ENCODE measurements at regions not wholly inside any gene's neighbourhood (a gene's known extent, or its start where the extent isn't known, plus 50 kb on each side); places are given as distances from the start of the nearest gene placed in this dataset.

DNA sequence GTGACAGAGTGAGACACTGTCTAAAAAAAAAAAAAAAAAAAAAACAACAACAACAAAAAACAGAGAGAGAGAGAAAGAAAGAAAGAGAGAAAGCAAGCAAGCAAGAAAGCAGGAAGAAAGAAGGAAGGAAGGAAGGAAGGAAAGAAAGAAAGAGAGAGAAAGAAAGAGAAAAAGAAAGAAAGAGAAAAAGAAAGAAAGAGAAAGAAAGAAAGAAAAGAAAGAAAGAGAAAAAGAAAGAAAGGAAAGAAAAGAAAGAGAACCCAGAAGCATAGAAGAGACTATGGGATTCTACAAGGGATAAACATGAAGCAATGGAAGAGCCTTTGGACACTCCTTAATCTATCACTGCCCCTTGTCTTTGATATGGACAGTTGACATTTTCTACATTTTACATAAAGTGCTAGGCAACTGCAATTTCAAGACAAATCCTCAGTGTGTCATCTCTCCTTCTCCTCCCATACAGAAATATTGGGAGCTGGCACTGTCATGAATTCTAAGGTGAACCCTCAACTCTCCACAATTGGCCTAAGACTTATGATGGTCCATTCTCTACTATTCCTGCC, 151.9 kb upstream of the CPM start:
- no peaks in the 10 kb centered on the region for H3K4me1 ChIP-seq
- H3K27me3 ChIP-seq: no peaks in the 10 kb centered on the region
- H3K4me3 ChIP-seq (replicated peaks in 1 of 3): no peak overlapping the region
- no peak overlapping the region for H3K27ac ChIP-seq
- DNase-seq: no peak
- TF ChIP-seq POLR2A (IDR thresholded peaks at IDR 0.05): no peak
- TF ChIP-seq, protein P1, sequence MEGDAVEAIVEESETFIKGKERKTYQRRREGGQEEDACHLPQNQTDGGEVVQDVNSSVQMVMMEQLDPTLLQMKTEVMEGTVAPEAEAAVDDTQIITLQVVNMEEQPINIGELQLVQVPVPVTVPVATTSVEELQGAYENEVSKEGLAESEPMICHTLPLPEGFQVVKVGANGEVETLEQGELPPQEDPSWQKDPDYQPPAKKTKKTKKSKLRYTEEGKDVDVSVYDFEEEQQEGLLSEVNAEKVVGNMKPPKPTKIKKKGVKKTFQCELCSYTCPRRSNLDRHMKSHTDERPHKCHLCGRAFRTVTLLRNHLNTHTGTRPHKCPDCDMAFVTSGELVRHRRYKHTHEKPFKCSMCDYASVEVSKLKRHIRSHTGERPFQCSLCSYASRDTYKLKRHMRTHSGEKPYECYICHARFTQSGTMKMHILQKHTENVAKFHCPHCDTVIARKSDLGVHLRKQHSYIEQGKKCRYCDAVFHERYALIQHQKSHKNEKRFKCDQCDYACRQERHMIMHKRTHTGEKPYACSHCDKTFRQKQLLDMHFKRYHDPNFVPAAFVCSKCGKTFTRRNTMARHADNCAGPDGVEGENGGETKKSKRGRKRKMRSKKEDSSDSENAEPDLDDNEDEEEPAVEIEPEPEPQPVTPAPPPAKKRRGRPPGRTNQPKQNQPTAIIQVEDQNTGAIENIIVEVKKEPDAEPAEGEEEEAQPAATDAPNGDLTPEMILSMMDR (IDR thresholded peaks at IDR 0.05): no peak
- no peaks in the 10 kb centered on the region for H3K9me3 ChIP-seq
- intact Hi-C loops (cut with DNase I): no loop called here
- H3K36me3 ChIP-seq: no peaks in the 10 kb centered on the region

DNA sequence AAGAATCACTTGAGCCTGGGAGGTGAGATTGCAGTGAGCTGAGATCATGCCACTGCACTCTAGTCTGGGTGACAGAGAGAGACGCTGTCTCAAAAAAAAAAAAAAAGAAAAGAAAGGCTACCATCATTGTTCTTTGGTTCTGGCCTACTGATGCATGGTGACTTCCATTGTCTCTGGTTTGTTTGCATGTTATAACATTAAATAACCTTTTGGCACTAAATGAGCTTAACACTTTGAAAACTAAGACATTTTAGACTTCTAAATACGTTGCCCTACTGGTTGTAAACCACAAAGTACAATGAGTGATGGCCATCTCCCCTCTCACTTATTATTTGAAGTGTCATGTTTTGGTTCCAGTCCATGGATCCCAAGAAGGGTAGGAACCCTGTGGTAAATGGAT, 152.9 kb upstream of the CPM start:
- Histone ChIP-seq H3K4me1 (peaks cover 0 to 4% of the 10 kb centered on the region in 2 donors), H3K4me3 (replicated peaks in 1 of 3) (no peak overlapping the region), H3K36me3 (no peaks in the 10 kb centered on the region), H3K27ac (no peak overlapping the region), H3K9me3 (no peaks in the 10 kb centered on the region), H3K27me3 (no peaks in the 10 kb centered on the region)
- TF ChIP-seq, protein P1 (IDR thresholded peaks at IDR 0.05): no peak
- TF ChIP-seq POLR2A (IDR thresholded peaks at IDR 0.05): no peak
- DNase-seq: no peak
- intact Hi-C loops (cut with DNase I): no loop called here
- WGBS, 2 donors: 89 to 96% methylated on average over 2 of the region's 2 CpGs

DNA sequence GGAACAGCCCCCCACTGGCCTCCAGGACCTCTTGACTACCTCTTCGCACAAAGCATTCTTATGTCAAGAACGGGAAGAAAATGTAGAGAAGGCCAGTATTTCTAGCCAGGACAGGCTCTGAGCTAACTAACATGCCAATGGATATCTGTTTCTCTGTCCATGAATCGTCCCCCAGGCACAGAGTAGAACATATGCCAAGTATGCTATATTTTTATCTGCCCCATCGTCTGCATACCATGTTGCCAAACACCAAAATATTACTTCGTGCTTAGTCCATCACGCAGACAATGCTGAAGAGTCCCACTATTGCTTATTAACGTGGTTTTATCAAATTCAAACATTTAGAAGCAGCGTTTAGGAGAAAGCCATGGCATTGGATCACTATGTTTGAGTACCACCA, 151.4 kb upstream of the CPSF6 start:
- Histone ChIP-seq H3K27ac (no peak overlapping the region), H3K27me3 (no peaks in the 10 kb centered on the region), H3K4me1 (peaks cover 0 to 11% of the 10 kb centered on the region in 2 donors), H3K9me3 (no peaks in the 10 kb centered on the region), H3K36me3 (no peaks in the 10 kb centered on the region), H3K4me3 (replicated peaks in 1 of 3) (no peak overlapping the region)
- no peak for DNase-seq
- intact Hi-C loops (cut with DNase I): no loop called here
- TF ChIP-seq POLR2A (IDR thresholded peaks at IDR 0.05): no peak
- TF ChIP-seq, protein P1 (IDR thresholded peaks at IDR 0.05): no peak
- 82 to 89% methylated on average over 8 of the region's 8 CpGs for WGBS, 2 donors

GRCh38 chr12:69090722-69091121, 148.6 kb upstream of the CPSF6 start:
- no peak for DNase-seq
- Histone ChIP-seq H3K27me3 (no peaks in the 10 kb centered on the region), H3K27ac (no peak overlapping the region), H3K36me3 (no peaks in the 10 kb centered on the region), H3K4me3 (replicated peaks in 1 of 3) (no peak overlapping the region), H3K9me3 (no peaks in the 10 kb centered on the region), H3K4me1 (peaks cover 0 to 16% of the 10 kb centered on the region in 2 donors)
- TF ChIP-seq, protein P1 (IDR thresholded peaks at IDR 0.05): no peak
- no peak for TF ChIP-seq POLR2A (IDR thresholded peaks at IDR 0.05)
- WGBS, 2 donors: 79 to 81% methylated on average over 1 of the region's 1 CpG
- intact Hi-C loops (cut with DNase I): no loop called here

- H3K4me3 ChIP-seq (replicated peaks in 1 of 3): no peak overlapping the region
- 72 to 77% methylated on average over 6 of the region's 6 CpGs for WGBS, 2 donors
- DNase-seq: no peak
- no peaks in the 10 kb centered on the region for H3K27me3 ChIP-seq
- peaks cover 0 to 16% of the 10 kb centered on the region in 2 donors for H3K4me1 ChIP-seq
- TF ChIP-seq POLR2A (IDR thresholded peaks at IDR 0.05): no peak
- TF ChIP-seq, protein P1 (IDR thresholded peaks at IDR 0.05): no peak
- H3K9me3 ChIP-seq: no peaks in the 10 kb centered on the region
- no peak overlapping the region for H3K27ac ChIP-seq
- H3K36me3 ChIP-seq: no peaks in the 10 kb centered on the region
- intact Hi-C loops (cut with DNase I): no loop called here
Observed at GRCh38 chr12:69091442-69092017, 147.8 kb upstream of the CPSF6 start.
